ENCODE measurements at regions not wholly inside any gene's neighbourhood (a gene's known extent, or its start where the extent isn't known, plus 50 kb on each side); places are given as distances from the start of the nearest gene placed in this dataset.

GRCh38 chr5:137808503-137809135 is 54.5 kb upstream of the HNRNPA0 start:
- Histone ChIP-seq H3K27ac (ENCODE audit: low read length) (no peak overlapping the region), H3K4me3 (ENCODE audit: low read depth in 2 of 2, low read length in 2 of 2) (no peak overlapping the region), H3K36me3 (ENCODE audit: control insufficient read depth, insufficient read depth, low read length) (no peaks in the 10 kb centered on the region), H3K27me3 (ENCODE audit: control insufficient read depth, insufficient read depth, low read length) (no peaks in the 10 kb centered on the region), H3K4me1 (ENCODE audit: control insufficient read depth, insufficient read depth, low read length) (no peaks in the 10 kb centered on the region), H3K9me3 (ENCODE audit: control insufficient read depth, insufficient read depth, low read depth, low read length) (no peaks in the 10 kb centered on the region)
- ChIA-PET CTCF (interaction anchor here (0.8 kb wide), 1 partner anchor 30 kb away, joined by 3 read pairs; no protein-coding TSS in a partner anchor), POLR2A (no interaction called here)
- no peak for TF ChIP-seq POLR2AphosphoS5 (IDR thresholded peaks at IDR 0.05; ENCODE audit: low read depth, low read length)
- no peak for TF ChIP-seq CTCF (IDR thresholded peaks at IDR 0.05)
- no peak for TF ChIP-seq TCF7L2 (IDR thresholded peaks at IDR 0.05; ENCODE audit: low read depth, low read length)
- TF ChIP-seq REST (IDR thresholded peaks at IDR 0.05; ENCODE audit: insufficient read depth in 1 of 2, low read depth in 2 of 2, low read length in 1 of 2), result no peak
- TF ChIP-seq SIN3A (IDR thresholded peaks at IDR 0.05; ENCODE audit: borderline replicate concordance, insufficient read depth, low read depth, low read length), result no peak
- DNase-seq (ENCODE audit: low read depth, low spot score) (no peak), ATAC-seq (no peak)
- intact Hi-C loops (cut with micrococcal nuclease; ENCODE audit: unreplicated experiment) (no loop called here), in situ Hi-C loops (cut with HindIII; ENCODE audit: low pct_unique_long_range_greater_than_20kb, low sequenced_read_pairs) (no loop called here)
- no TSS peak for BruUV-seq (replicated peaks)

- CTCF ChIA-PET, result no interaction called here
- DNase-seq (ENCODE audit: low read depth, low spot score), result no peak
Measured at GRCh38 chr5:137815202-137815990, 52.3 kb upstream of the MYOT start.

More at GRCh38 chr5:137815202-137815990, 52.3 kb upstream of the MYOT start:
- Histone ChIP-seq H3K4me3 (ENCODE audit: low read depth in 2 of 2, low read length in 2 of 2) (no peak overlapping the region), H3K9me3 (ENCODE audit: control insufficient read depth, insufficient read depth, low read depth, low read length) (no peaks in the 10 kb centered on the region), H3K27ac (ENCODE audit: low read length) (no peak overlapping the region), H3K27me3 (ENCODE audit: control insufficient read depth, insufficient read depth, low read length) (no peaks in the 10 kb centered on the region; the same call in 1 of the 2 replicates), H3K4me1 (ENCODE audit: control insufficient read depth, insufficient read depth, low read length) (no peaks in the 10 kb centered on the region), H3K36me3 (ENCODE audit: control insufficient read depth, insufficient read depth, low read length) (no peaks in the 10 kb centered on the region)
- intact Hi-C loops (cut with micrococcal nuclease; ENCODE audit: unreplicated experiment) (no loop called here), in situ Hi-C loops (cut with HindIII; ENCODE audit: low pct_unique_long_range_greater_than_20kb, low sequenced_read_pairs) (no loop called here)
- ATAC-seq, result no peak
- BruUV-seq (replicated peaks), result no TSS peak
- POLR2A ChIA-PET, result no interaction called here
- TF ChIP-seq CTCF (IDR thresholded peaks at IDR 0.05) (no peak), SIN3A (IDR thresholded peaks at IDR 0.05; ENCODE audit: borderline replicate concordance, insufficient read depth, low read depth, low read length) (no peak), TCF7L2 (IDR thresholded peaks at IDR 0.05; ENCODE audit: low read depth, low read length) (no peak), POLR2AphosphoS5 (IDR thresholded peaks at IDR 0.05; ENCODE audit: low read depth, low read length) (no peak), REST (IDR thresholded peaks at IDR 0.05; ENCODE audit: insufficient read depth in 1 of 2, low read depth in 2 of 2, low read length in 1 of 2) (no peak)
